ENCODE measurements at regions not wholly inside any gene's neighbourhood (a gene's known extent, or its start where the extent isn't known, plus 50 kb on each side); places are given as distances from the start of the nearest gene placed in this dataset.

- Histone ChIP-seq H3K18ac (ENCODE audit: low read length) (no peak overlapping the region), H3K27me3 (ENCODE audit: insufficient read depth, low read length, poor library complexity) (no peaks in the 10 kb centered on the region), H3K23ac (ENCODE audit: low read length) (no peak overlapping the region), H3K79me2 (ENCODE audit: control insufficient read depth, insufficient read depth, low read length) (no peaks in the 10 kb centered on the region), H4K8ac (ENCODE audit: low read depth, low read length) (no peak overlapping the region), H3K36me3 (ENCODE audit: control insufficient read depth, insufficient read depth, low read length) (no peaks in the 10 kb centered on the region), H4K5ac (ENCODE audit: low read length) (no peak overlapping the region), H2BK15ac (replicated peaks; ENCODE audit: low read depth) (no peak overlapping the region), H3K56ac (ENCODE audit: low read length) (no peak overlapping the region), H2BK5ac (ENCODE audit: low read length) (no peak overlapping the region), H3K9ac (ENCODE audit: low read length) (no peak overlapping the region), H2AK5ac (ENCODE audit: low read length) (no peak overlapping the region), H3K27ac (ENCODE audit: low read depth, low read length) (no peak overlapping the region), H3K4me1 (ENCODE audit: control insufficient read depth, low read depth, low read length) (no peaks in the 10 kb centered on the region), H3K4me2 (ENCODE audit: low read length) (no peak overlapping the region), H3K4me3 (ENCODE audit: low read length) (no peak overlapping the region), H2BK120ac (ENCODE audit: low read depth, low read length) (no peak overlapping the region), H3K79me1 (ENCODE audit: low read length) (no peaks in the 10 kb centered on the region), H3K4ac (ENCODE audit: low read depth, low read length) (no peak overlapping the region)
- DNase-seq, result no peak
- WGBS (ENCODE audit: extremely low coverage, insufficient coverage, low lambda C conversion rate), result no CpG with 5 or more reads among the region's 1 CpG
Observed at GRCh38 chr21:23612210-23612609, 1995.1 kb downstream of the MRPL39 start.

GRCh38 chr21:23607782-23608431 is 1999.4 kb downstream of the MRPL39 start:
- Histone ChIP-seq H3K56ac (ENCODE audit: low read length) (no peak overlapping the region), H3K79me1 (ENCODE audit: low read length) (no peaks in the 10 kb centered on the region), H2AK5ac (ENCODE audit: low read length) (no peak overlapping the region), H3K18ac (ENCODE audit: low read length) (no peak overlapping the region), H3K27ac (ENCODE audit: low read depth, low read length) (no peak overlapping the region), H4K8ac (ENCODE audit: low read depth, low read length) (no peak overlapping the region), H2BK5ac (ENCODE audit: low read length) (no peak overlapping the region), H3K4me2 (ENCODE audit: low read length) (no peak overlapping the region), H3K9ac (ENCODE audit: low read length) (no peak overlapping the region), H2BK15ac (replicated peaks; ENCODE audit: low read depth) (no peak overlapping the region), H4K5ac (ENCODE audit: low read length) (no peak overlapping the region), H3K27me3 (ENCODE audit: insufficient read depth, low read length, poor library complexity) (no peaks in the 10 kb centered on the region), H3K23ac (ENCODE audit: low read length) (no peak overlapping the region), H3K4ac (ENCODE audit: low read depth, low read length) (no peak overlapping the region), H3K36me3 (ENCODE audit: control insufficient read depth, insufficient read depth, low read length) (no peaks in the 10 kb centered on the region), H3K4me3 (ENCODE audit: low read length) (no peak overlapping the region), H3K79me2 (ENCODE audit: control insufficient read depth, insufficient read depth, low read length) (no peaks in the 10 kb centered on the region), H3K4me1 (ENCODE audit: control insufficient read depth, low read depth, low read length) (no peaks in the 10 kb centered on the region), H2BK120ac (ENCODE audit: low read depth, low read length) (no peak overlapping the region)
- DNase-seq, result no peak
- WGBS (ENCODE audit: extremely low coverage, insufficient coverage, low lambda C conversion rate), result no CpG with 5 or more reads among the region's 4 CpGs

GRCh38 chr21:23601549-23601948 is 2005.7 kb downstream of the MRPL39 start:
- Histone ChIP-seq H3K4me3 (ENCODE audit: low read length) (no peak overlapping the region), H3K79me2 (ENCODE audit: control insufficient read depth, insufficient read depth, low read length) (no peaks in the 10 kb centered on the region), H4K8ac (ENCODE audit: low read depth, low read length) (no peak overlapping the region), H2BK120ac (ENCODE audit: low read depth, low read length) (no peak overlapping the region), H3K4me1 (ENCODE audit: control insufficient read depth, low read depth, low read length) (no peaks in the 10 kb centered on the region), H2AK5ac (ENCODE audit: low read length) (no peak overlapping the region), H3K4ac (ENCODE audit: low read depth, low read length) (no peak overlapping the region), H4K5ac (ENCODE audit: low read length) (no peak overlapping the region), H3K27me3 (ENCODE audit: insufficient read depth, low read length, poor library complexity) (no peaks in the 10 kb centered on the region), H2BK5ac (ENCODE audit: low read length) (no peak overlapping the region), H3K9ac (ENCODE audit: low read length) (no peak overlapping the region), H3K79me1 (ENCODE audit: low read length) (no peaks in the 10 kb centered on the region), H3K18ac (ENCODE audit: low read length) (no peak overlapping the region), H3K36me3 (ENCODE audit: control insufficient read depth, insufficient read depth, low read length) (no peaks in the 10 kb centered on the region), H3K56ac (ENCODE audit: low read length) (no peak overlapping the region), H3K4me2 (ENCODE audit: low read length) (no peak overlapping the region), H3K27ac (ENCODE audit: low read depth, low read length) (no peak overlapping the region), H3K23ac (ENCODE audit: low read length) (no peak overlapping the region), H2BK15ac (replicated peaks; ENCODE audit: low read depth) (no peak overlapping the region)
- no CpG with 5 or more reads among the region's 4 CpGs for WGBS (ENCODE audit: extremely low coverage, insufficient coverage, low lambda C conversion rate)
- DNase-seq, result no peak

GRCh38 chr21:23593582-23593981 is 2013.7 kb downstream of the MRPL39 start:
- H3K27ac ChIP-seq (ENCODE audit: low read depth, low read length), result no peak overlapping the region
- H3K79me2 ChIP-seq (ENCODE audit: control insufficient read depth, insufficient read depth, low read length), result no peaks in the 10 kb centered on the region
- no peak overlapping the region for H4K5ac ChIP-seq (ENCODE audit: low read length)
- H3K36me3 ChIP-seq (ENCODE audit: control insufficient read depth, insufficient read depth, low read length), result no peaks in the 10 kb centered on the region
- H3K4me1 ChIP-seq (ENCODE audit: control insufficient read depth, low read depth, low read length), result no peaks in the 10 kb centered on the region
- H3K23ac ChIP-seq (ENCODE audit: low read length), result no peak overlapping the region
- no peaks in the 10 kb centered on the region for H3K27me3 ChIP-seq (ENCODE audit: insufficient read depth, low read length, poor library complexity)
- no peak overlapping the region for H3K56ac ChIP-seq (ENCODE audit: low read length)
- WGBS (ENCODE audit: extremely low coverage, insufficient coverage, low lambda C conversion rate), result no CpG with 5 or more reads among the region's 1 CpG
- no peak overlapping the region for H3K9ac ChIP-seq (ENCODE audit: low read length)
- no peak overlapping the region for H2BK120ac ChIP-seq (ENCODE audit: low read depth, low read length)
- H3K4ac ChIP-seq (ENCODE audit: low read depth, low read length), result no peak overlapping the region
- no peak for DNase-seq
- no peaks in the 10 kb centered on the region for H3K79me1 ChIP-seq (ENCODE audit: low read length)
- H2BK15ac ChIP-seq (replicated peaks; ENCODE audit: low read depth), result no peak overlapping the region
- no peak overlapping the region for H3K18ac ChIP-seq (ENCODE audit: low read length)
- H2AK5ac ChIP-seq (ENCODE audit: low read length), result no peak overlapping the region
- no peak overlapping the region for H3K4me2 ChIP-seq (ENCODE audit: low read length)
- H4K8ac ChIP-seq (ENCODE audit: low read depth, low read length), result no peak overlapping the region
- no peak overlapping the region for H2BK5ac ChIP-seq (ENCODE audit: low read length)
- H3K4me3 ChIP-seq (ENCODE audit: low read length), result no peak overlapping the region

GRCh38 chr21:23585419-23585818 is 2021.9 kb downstream of the MRPL39 start:
- H2AK5ac ChIP-seq (ENCODE audit: low read length), result no peak overlapping the region
- no peak overlapping the region for H2BK120ac ChIP-seq (ENCODE audit: low read depth, low read length)
- no peaks in the 10 kb centered on the region for H3K79me2 ChIP-seq (ENCODE audit: control insufficient read depth, insufficient read depth, low read length)
- no CpG with 5 or more reads among the region's 2 CpGs for WGBS (ENCODE audit: extremely low coverage, insufficient coverage, low lambda C conversion rate)
- H4K5ac ChIP-seq (ENCODE audit: low read length), result no peak overlapping the region
- H3K4ac ChIP-seq (ENCODE audit: low read depth, low read length), result no peak overlapping the region
- no peak overlapping the region for H2BK5ac ChIP-seq (ENCODE audit: low read length)
- no peak overlapping the region for H3K4me2 ChIP-seq (ENCODE audit: low read length)
- H3K56ac ChIP-seq (ENCODE audit: low read length), result no peak overlapping the region
- no peaks in the 10 kb centered on the region for H3K4me1 ChIP-seq (ENCODE audit: control insufficient read depth, low read depth, low read length)
- H4K8ac ChIP-seq (ENCODE audit: low read depth, low read length), result no peak overlapping the region
- H3K36me3 ChIP-seq (ENCODE audit: control insufficient read depth, insufficient read depth, low read length), result no peaks in the 10 kb centered on the region
- no peak overlapping the region for H3K27ac ChIP-seq (ENCODE audit: low read depth, low read length)
- H3K27me3 ChIP-seq (ENCODE audit: insufficient read depth, low read length, poor library complexity), result no peaks in the 10 kb centered on the region
- no peak overlapping the region for H3K23ac ChIP-seq (ENCODE audit: low read length)
- H2BK15ac ChIP-seq (replicated peaks; ENCODE audit: low read depth), result no peak overlapping the region
- H3K18ac ChIP-seq (ENCODE audit: low read length), result no peak overlapping the region
- no peak overlapping the region for H3K9ac ChIP-seq (ENCODE audit: low read length)
- H3K79me1 ChIP-seq (ENCODE audit: low read length), result no peaks in the 10 kb centered on the region
- no peak for DNase-seq
- H3K4me3 ChIP-seq (ENCODE audit: low read length), result no peak overlapping the region

- no peak overlapping the region for H3K4me3 ChIP-seq (ENCODE audit: low read length)
- no peak overlapping the region for H2BK5ac ChIP-seq (ENCODE audit: low read length)
- no peak overlapping the region for H3K18ac ChIP-seq (ENCODE audit: low read length)
- H3K4me2 ChIP-seq (ENCODE audit: low read length), result no peak overlapping the region
- no peaks in the 10 kb centered on the region for H3K27me3 ChIP-seq (ENCODE audit: insufficient read depth, low read length, poor library complexity)
- no peak overlapping the region for H3K9ac ChIP-seq (ENCODE audit: low read length)
- H4K5ac ChIP-seq (ENCODE audit: low read length), result no peak overlapping the region
- DNase-seq, result no peak
- no peaks in the 10 kb centered on the region for H3K79me1 ChIP-seq (ENCODE audit: low read length)
- no peak overlapping the region for H3K23ac ChIP-seq (ENCODE audit: low read length)
- no peaks in the 10 kb centered on the region for H3K36me3 ChIP-seq (ENCODE audit: control insufficient read depth, insufficient read depth, low read length)
- H3K4me1 ChIP-seq (ENCODE audit: control insufficient read depth, low read depth, low read length), result no peaks in the 10 kb centered on the region
- H2BK15ac ChIP-seq (replicated peaks; ENCODE audit: low read depth), result no peak overlapping the region
- H2AK5ac ChIP-seq (ENCODE audit: low read length), result no peak overlapping the region
- no peak overlapping the region for H3K56ac ChIP-seq (ENCODE audit: low read length)
- no peak overlapping the region for H3K4ac ChIP-seq (ENCODE audit: low read depth, low read length)
- H2BK120ac ChIP-seq (ENCODE audit: low read depth, low read length), result no peak overlapping the region
- H3K27ac ChIP-seq (ENCODE audit: low read depth, low read length), result no peak overlapping the region
- H4K8ac ChIP-seq (ENCODE audit: low read depth, low read length), result no peak overlapping the region
- H3K79me2 ChIP-seq (ENCODE audit: control insufficient read depth, insufficient read depth, low read length), result no peaks in the 10 kb centered on the region
Observed at GRCh38 chr21:23579573-23579972, 2027.7 kb downstream of the MRPL39 start.
